Activated T-cell treated with anti-CD3 and anti-CD28 coated beads, Interleukin-2, amount 50 U/mL, for 72 hours (primary cell): ENCODE measurements at regions not wholly inside any gene's neighbourhood (a gene's known extent, or its start where the extent isn't known, plus 50 kb on each side); places are given as distances from the start of the nearest gene placed in this dataset.
A peak's percentile ranks its signal among the peaks of the same experiment; 100 is the strongest.

Experiments used
- ATAC-seq, 2 donors: fragments of 150-1000 bp; cut with Tn5 transposase; replicated peaks in 1 of 2; 2 replicates each; pipeline ENCODE4 v1.10.0; 2021; ENCODE audit warnings: moderate library complexity in 2 of 2, mild to moderate bottlenecking in 1 of 2
- DNase-seq, 2 donors: peaks; one replicate each; pipeline ENCODE4 v3.0.0; 2021 to 2022; ENCODE audit warnings: mixed read lengths in 1 of 2
- H3K27ac Mint-ChIP-seq: one replicate; pipeline ENCODE4 v1.8.0; 2022; ENCODE audit warnings: mild to moderate bottlenecking, moderate library complexity, mixed read lengths
- H3K27me3 Mint-ChIP-seq: one replicate; pipeline ENCODE4 v1.8.0; 2022; ENCODE audit warnings: low read depth, mixed read lengths
- H3K36me3 Mint-ChIP-seq, 2 donors: one replicate each; pipeline ENCODE4 v1.8.0; 2022; ENCODE audit warnings: mixed read lengths in 2 of 2, mild to moderate bottlenecking in 1 of 2; ENCODE audit not compliant: insufficient read depth in 2 of 2
- H3K4me1 Mint-ChIP-seq: one replicate; pipeline ENCODE4 v1.8.0; 2022; ENCODE audit warnings: low read depth, mixed read lengths
- H3K4me3 Mint-ChIP-seq, 2 donors: one replicate each; pipeline ENCODE4 v1.8.0; 2022; ENCODE audit warnings: mild to moderate bottlenecking in 2 of 2, mixed read lengths in 2 of 2, moderate library complexity in 2 of 2
- H3K9me3 Mint-ChIP-seq, 2 donors: one replicate each; pipeline ENCODE4 v1.8.0; 2022; ENCODE audit warnings: mixed read lengths in 2 of 2

- H3K27me3 Mint-ChIP-seq, result peaks cover 8% of the 10 kb centered on the region
- peaks cover 0 to 2% of the 10 kb centered on the region in 2 donors for H3K9me3 Mint-ChIP-seq
- no peak for DNase-seq
- no peak overlapping the region for H3K4me3 Mint-ChIP-seq
- peaks cover 28% of the 10 kb centered on the region for H3K4me1 Mint-ChIP-seq
- H3K27ac Mint-ChIP-seq, result no peak overlapping the region
- H3K36me3 Mint-ChIP-seq, result peaks cover 0 to 4% of the 10 kb centered on the region in 2 donors
- no peak for ATAC-seq
Observed at GRCh38 chr4:145302725-145303124, 122.3 kb upstream of the OTUD4 start.

GRCh38 chr4:145301386-145302080 lies 121.1 kb upstream of the OTUD4 start:
- Mint-ChIP-seq H3K4me1 (peaks cover 17% of the 10 kb centered on the region), H3K27ac (no peak overlapping the region), H3K36me3 (peaks cover 0 to 4% of the 10 kb centered on the region in 2 donors), H3K27me3 (peaks cover 16% of the 10 kb centered on the region), H3K4me3 (no peak overlapping the region), H3K9me3 (peaks cover 0 to 2% of the 10 kb centered on the region in 2 donors)
- no peak for ATAC-seq
- no peak for DNase-seq

GRCh38 chr4:145299380-145300076 lies 119.1 kb upstream of the OTUD4 start:
- peaks cover 20% of the 10 kb centered on the region for H3K27me3 Mint-ChIP-seq
- H3K4me3 Mint-ChIP-seq, result peak overlapping the region in 1 of 2 donors; percentile 61
- H3K9me3 Mint-ChIP-seq, result no peaks in the 10 kb centered on the region
- ATAC-seq (peak; percentile 99), DNase-seq (peak; percentile 78 to 88)
- H3K4me1 Mint-ChIP-seq, result peaks cover 17% of the 10 kb centered on the region
- H3K36me3 Mint-ChIP-seq, result peaks cover 0 to 2% of the 10 kb centered on the region in 2 donors
- no peak overlapping the region for H3K27ac Mint-ChIP-seq

GRCh38 chr4:145298885-145299284 lies 118.5 kb upstream of the OTUD4 start:
- Mint-ChIP-seq H3K9me3 (no peaks in the 10 kb centered on the region), H3K27ac (no peak overlapping the region), H3K36me3 (peaks cover 0 to 2% of the 10 kb centered on the region in 2 donors), H3K4me3 (peak overlapping the region in 1 of 2 donors; percentile 61), H3K27me3 (peaks cover 24% of the 10 kb centered on the region), H3K4me1 (peaks cover 17% of the 10 kb centered on the region)
- no peak for ATAC-seq
- DNase-seq, result no peak

GRCh38 chr4:145297556-145297955 lies 117.2 kb upstream of the OTUD4 start:
- H3K4me1 Mint-ChIP-seq, result peaks cover 17% of the 10 kb centered on the region
- DNase-seq (no peak), ATAC-seq (no peak)
- no peaks in the 10 kb centered on the region for H3K9me3 Mint-ChIP-seq
- H3K27me3 Mint-ChIP-seq, result peaks cover 28% of the 10 kb centered on the region
- H3K4me3 Mint-ChIP-seq, result no peak overlapping the region
- H3K36me3 Mint-ChIP-seq, result peaks cover 0 to 2% of the 10 kb centered on the region in 2 donors
- no peak overlapping the region for H3K27ac Mint-ChIP-seq

GRCh38 chr4:145295547-145295946 lies 115.2 kb upstream of the OTUD4 start:
- H3K36me3 Mint-ChIP-seq, result peaks cover 0 to 2% of the 10 kb centered on the region in 2 donors
- no peaks in the 10 kb centered on the region for H3K9me3 Mint-ChIP-seq
- no peak for ATAC-seq
- peaks cover 28% of the 10 kb centered on the region for H3K27me3 Mint-ChIP-seq
- H3K27ac Mint-ChIP-seq, result no peak overlapping the region
- no peak for DNase-seq
- H3K4me1 Mint-ChIP-seq, result peaks cover 17% of the 10 kb centered on the region
- no peak overlapping the region for H3K4me3 Mint-ChIP-seq

- no peaks in the 10 kb centered on the region for H3K9me3 Mint-ChIP-seq
- H3K4me3 Mint-ChIP-seq, result no peak overlapping the region
- ATAC-seq (no peak), DNase-seq (no peak)
- H3K27ac Mint-ChIP-seq, result no peak overlapping the region
- peaks cover 0 to under 1% of the 10 kb centered on the region in 2 donors for H3K36me3 Mint-ChIP-seq
- peaks cover 13% of the 10 kb centered on the region for H3K4me1 Mint-ChIP-seq
- peaks cover 28% of the 10 kb centered on the region for H3K27me3 Mint-ChIP-seq
Observed at GRCh38 chr4:145295122-145295521, 114.7 kb upstream of the OTUD4 start.

GRCh38 chr4:145293658-145294057 lies 113.3 kb upstream of the OTUD4 start:
- no peak for DNase-seq
- H3K4me1 Mint-ChIP-seq, result no peaks in the 10 kb centered on the region
- H3K27me3 Mint-ChIP-seq, result peaks cover 37% of the 10 kb centered on the region
- no peak overlapping the region for H3K27ac Mint-ChIP-seq
- no peak for ATAC-seq
- no peak overlapping the region for H3K4me3 Mint-ChIP-seq
- no peaks in the 10 kb centered on the region for H3K36me3 Mint-ChIP-seq
- no peaks in the 10 kb centered on the region for H3K9me3 Mint-ChIP-seq

- peaks cover 49% of the 10 kb centered on the region for H3K27me3 Mint-ChIP-seq
- no peaks in the 10 kb centered on the region for H3K4me1 Mint-ChIP-seq
- no peaks in the 10 kb centered on the region for H3K36me3 Mint-ChIP-seq
- H3K9me3 Mint-ChIP-seq, result no peaks in the 10 kb centered on the region
- no peak overlapping the region for H3K4me3 Mint-ChIP-seq
- no peak overlapping the region for H3K27ac Mint-ChIP-seq
- DNase-seq, result no peak
- ATAC-seq, result no peak
Observed at GRCh38 chr4:145290955-145291354, 110.6 kb upstream of the OTUD4 start.

GRCh38 chr4:145289403-145290076 lies 109.2 kb upstream of the OTUD4 start:
- Mint-ChIP-seq H3K27me3 (peaks cover 52% of the 10 kb centered on the region), H3K4me1 (no peaks in the 10 kb centered on the region), H3K9me3 (no peaks in the 10 kb centered on the region), H3K4me3 (no peak overlapping the region), H3K27ac (no peak overlapping the region), H3K36me3 (no peaks in the 10 kb centered on the region)
- DNase-seq, result no peak
- no peak for ATAC-seq

- no peaks in the 10 kb centered on the region for H3K36me3 Mint-ChIP-seq
- H3K27ac Mint-ChIP-seq, result no peak overlapping the region
- no peak for ATAC-seq
- DNase-seq, result no peak
- H3K4me1 Mint-ChIP-seq, result no peaks in the 10 kb centered on the region
- no peak overlapping the region for H3K4me3 Mint-ChIP-seq
- peaks cover 41% of the 10 kb centered on the region for H3K27me3 Mint-ChIP-seq
- H3K9me3 Mint-ChIP-seq, result no peaks in the 10 kb centered on the region
Observed at GRCh38 chr4:145287351-145287750, 107.0 kb upstream of the OTUD4 start.

GRCh38 chr4:145285928-145286327 lies 105.5 kb upstream of the OTUD4 start:
- Mint-ChIP-seq H3K27me3 (peaks cover 41% of the 10 kb centered on the region), H3K4me1 (no peaks in the 10 kb centered on the region), H3K4me3 (no peak overlapping the region), H3K27ac (no peak overlapping the region), H3K36me3 (no peaks in the 10 kb centered on the region), H3K9me3 (no peaks in the 10 kb centered on the region)
- ATAC-seq, result no peak
- no peak for DNase-seq

- Mint-ChIP-seq H3K4me1 (no peaks in the 10 kb centered on the region), H3K9me3 (no peaks in the 10 kb centered on the region), H3K27ac (no peak overlapping the region), H3K27me3 (peaks cover 34% of the 10 kb centered on the region), H3K36me3 (no peaks in the 10 kb centered on the region), H3K4me3 (no peak overlapping the region)
- no peak for ATAC-seq
- DNase-seq, result no peak
Observed at GRCh38 chr4:145283909-145284308, 103.5 kb upstream of the OTUD4 start.
